ENCODE measurements at regions not wholly inside any gene's neighbourhood (a gene's known extent, or its start where the extent isn't known, plus 50 kb on each side); places are given as distances from the start of the nearest gene placed in this dataset.

- DNase-seq (ENCODE audit: low read depth): no peak
- H3K4me3 ChIP-seq (ENCODE audit: low read length): no peak overlapping the region
- no peak for TF ChIP-seq CTCF (IDR thresholded peaks at IDR 0.05; ENCODE audit: insufficient read depth, low read depth, low read length, missing control alignments)
These were observed 119.2 kb upstream of the PJA1 start for GRCh38 chrX:69284491-69284890.

GRCh38 chrX:69282893-69283690 lies 117.8 kb upstream of the PJA1 start:
- no peak for TF ChIP-seq CTCF (IDR thresholded peaks at IDR 0.05; ENCODE audit: insufficient read depth, low read depth, low read length, missing control alignments)

GRCh38 chrX:69280933-69281332 lies 115.7 kb upstream of the PJA1 start:
- no peak for DNase-seq (ENCODE audit: low read depth)
- no peak overlapping the region for H3K4me3 ChIP-seq (ENCODE audit: low read length)
- TF ChIP-seq CTCF (IDR thresholded peaks at IDR 0.05; ENCODE audit: insufficient read depth, low read depth, low read length, missing control alignments): no peak

More at GRCh38 chrX:69282893-69283690, 117.8 kb upstream of the PJA1 start:
- no peak for DNase-seq (ENCODE audit: low read depth)
- no peak overlapping the region for H3K4me3 ChIP-seq (ENCODE audit: low read length)

GRCh38 chrX:69279234-69279633 lies 114.0 kb upstream of the PJA1 start:
- TF ChIP-seq CTCF (IDR thresholded peaks at IDR 0.05; ENCODE audit: insufficient read depth, low read depth, low read length, missing control alignments): no peak
- H3K4me3 ChIP-seq (ENCODE audit: low read length): no peak overlapping the region
- no peak for DNase-seq (ENCODE audit: low read depth)

GRCh38 chrX:69278031-69278687 lies 112.9 kb upstream of the PJA1 start:
- H3K4me3 ChIP-seq (ENCODE audit: low read length): no peak overlapping the region
- TF ChIP-seq CTCF (IDR thresholded peaks at IDR 0.05; ENCODE audit: insufficient read depth, low read depth, low read length, missing control alignments): no peak
- DNase-seq (ENCODE audit: low read depth): no peak

- H3K4me3 ChIP-seq (ENCODE audit: low read length): no peak overlapping the region
- no peak for TF ChIP-seq CTCF (IDR thresholded peaks at IDR 0.05; ENCODE audit: insufficient read depth, low read depth, low read length, missing control alignments)
- DNase-seq (ENCODE audit: low read depth): no peak
These were observed 112.2 kb upstream of the PJA1 start for GRCh38 chrX:69277369-69277990.
